Central memory CD8-positive, alpha-beta T cell (primary cell): ENCODE measurements at regions not wholly inside any gene's neighbourhood (a gene's known extent, or its start where the extent isn't known, plus 50 kb on each side); places are given as distances from the start of the nearest gene placed in this dataset.
"Not testable (repeated sequence)": the region's sequence is repeated elsewhere in the genome, so short reads cannot be mapped to it uniquely, and the experiment has no call there.

ENCODE experiments used
- ATAC-seq: fragments of 150-1000 bp; cut with Tn5 transposase; replicated peaks from 2 replicates; pipeline ENCODE4 v1.10.0; 2022; ENCODE audit warnings: mild to moderate bottlenecking, moderate FRiP score, moderate number of reproducible peaks; ENCODE audit not compliant: poor library complexity, severe bottlenecking; ENCODE audit errors: extremely low read depth
- DNase-seq, 2 donors: peaks; one replicate each; pipeline ENCODE4 v3.0.0; 2021; ENCODE audit warnings: low spot score in 2 of 2
- H3K27ac Mint-ChIP-seq: one replicate; pipeline ENCODE4 v1.8.0; 2022; ENCODE audit warnings: low read depth, mild to moderate bottlenecking, moderate library complexity, mixed read lengths
- H3K27me3 Mint-ChIP-seq: one replicate; pipeline ENCODE4 v1.8.0; 2022; ENCODE audit warnings: mixed read lengths
- H3K36me3 Mint-ChIP-seq: one replicate; pipeline ENCODE4 v1.8.0; 2022; ENCODE audit warnings: mild to moderate bottlenecking, moderate library complexity, mixed read lengths; ENCODE audit not compliant: insufficient read depth
- H3K4me1 Mint-ChIP-seq: one replicate; pipeline ENCODE4 v1.8.0; 2022; ENCODE audit warnings: mixed read lengths
- H3K4me3 Mint-ChIP-seq: one replicate; pipeline ENCODE4 v1.8.0; 2022; ENCODE audit warnings: mild to moderate bottlenecking, moderate library complexity, mixed read lengths
- H3K9me3 Mint-ChIP-seq: one replicate; pipeline ENCODE4 v1.8.0; 2022; ENCODE audit warnings: mixed read lengths

GRCh38 chr7:114081606-114082425, 163.0 kb upstream of the PPP1R3A start:
- Mint-ChIP-seq H3K4me3 (no peak overlapping the region), H3K36me3 (peaks cover 7% of the 10 kb centered on the region), H3K27ac (no peak overlapping the region), H3K9me3 (no peaks in the 10 kb centered on the region), H3K4me1 (peaks cover 28% of the 10 kb centered on the region), H3K27me3 (peaks cover 89% of the 10 kb centered on the region)
- no peak for ATAC-seq
- no peak for DNase-seq

- not testable (repeated sequence) for H3K4me3 Mint-ChIP-seq, H3K4me1 Mint-ChIP-seq, H3K9me3 Mint-ChIP-seq, ATAC-seq, DNase-seq, H3K27ac Mint-ChIP-seq, H3K36me3 Mint-ChIP-seq
- H3K27me3 Mint-ChIP-seq: peaks cover 57% of the 10 kb centered on the region
Measured at GRCh38 chr7:114077158-114077524, 158.3 kb upstream of the PPP1R3A start.

- ATAC-seq, H3K4me3 Mint-ChIP-seq, H3K9me3 Mint-ChIP-seq, DNase-seq, H3K4me1 Mint-ChIP-seq, H3K27ac Mint-ChIP-seq, H3K36me3 Mint-ChIP-seq: not testable (repeated sequence)
- peaks cover 51% of the 10 kb centered on the region for H3K27me3 Mint-ChIP-seq
Measured at GRCh38 chr7:114076392-114077157, 157.8 kb upstream of the PPP1R3A start.

- no peak for DNase-seq
- H3K27me3 Mint-ChIP-seq: peaks cover 25% of the 10 kb centered on the region
- H3K4me1 Mint-ChIP-seq: no peaks in the 10 kb centered on the region
- H3K27ac Mint-ChIP-seq: no peak overlapping the region
- H3K9me3 Mint-ChIP-seq: no peaks in the 10 kb centered on the region
- no peak for ATAC-seq
- H3K36me3 Mint-ChIP-seq: no peaks in the 10 kb centered on the region
- H3K4me3 Mint-ChIP-seq: no peak overlapping the region
Measured at GRCh38 chr7:114073701-114074100, 154.9 kb upstream of the PPP1R3A start.

DNA sequence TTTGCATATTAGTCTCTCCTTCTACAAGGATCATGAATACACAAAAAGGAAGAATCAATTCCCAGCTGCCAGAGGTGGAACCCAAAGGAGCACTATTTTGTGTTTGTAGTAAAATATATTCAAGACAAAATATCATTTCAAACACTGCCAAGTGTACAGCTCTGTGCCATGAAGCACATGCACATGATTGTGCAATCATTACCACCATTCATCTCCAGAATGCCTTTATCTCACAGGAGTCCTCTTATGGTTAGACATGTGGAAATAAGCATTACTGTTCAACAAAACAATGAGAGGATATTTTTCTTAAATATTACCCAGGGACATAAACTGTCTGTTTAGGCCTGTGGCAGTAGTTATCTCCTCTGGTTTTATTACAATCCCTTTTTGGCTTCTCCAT, 151.4 kb upstream of the PPP1R3A start:
- Mint-ChIP-seq H3K4me1 (no peaks in the 10 kb centered on the region), H3K36me3 (no peaks in the 10 kb centered on the region), H3K4me3 (no peak overlapping the region), H3K9me3 (no peaks in the 10 kb centered on the region), H3K27ac (no peak overlapping the region), H3K27me3 (peaks cover 28% of the 10 kb centered on the region)
- ATAC-seq (no peak), DNase-seq (no peak)

DNA sequence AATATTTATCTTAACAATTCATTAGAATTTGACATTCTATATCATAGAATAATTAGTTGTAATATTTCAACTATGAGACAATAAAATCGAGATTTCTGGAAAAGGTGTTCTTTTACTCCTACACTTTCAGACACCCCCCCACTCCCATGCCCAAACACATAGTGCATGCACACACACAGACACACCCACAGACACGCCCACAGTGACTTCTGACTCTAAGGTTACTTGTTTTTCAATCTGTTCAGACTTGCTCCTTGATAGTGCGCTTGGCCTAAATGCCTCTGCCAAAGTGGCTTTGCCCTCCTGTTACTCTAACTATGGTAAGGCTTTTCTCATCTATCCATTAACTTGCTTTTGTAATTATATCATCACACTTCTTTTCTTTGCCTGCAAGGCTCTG, 144.0 kb upstream of the PPP1R3A start:
- H3K36me3 Mint-ChIP-seq: no peaks in the 10 kb centered on the region
- no peak overlapping the region for H3K27ac Mint-ChIP-seq
- no peaks in the 10 kb centered on the region for H3K4me1 Mint-ChIP-seq
- ATAC-seq: no peak
- no peaks in the 10 kb centered on the region for H3K9me3 Mint-ChIP-seq
- no peak for DNase-seq
- H3K27me3 Mint-ChIP-seq: peaks cover 38% of the 10 kb centered on the region
- H3K4me3 Mint-ChIP-seq: no peak overlapping the region

GRCh38 chr7:114051871-114052331, 133.1 kb upstream of the PPP1R3A start:
- Mint-ChIP-seq H3K27ac (no peak overlapping the region), H3K9me3 (peaks cover 5% of the 10 kb centered on the region), H3K4me3 (no peak overlapping the region), H3K4me1 (peaks cover 22% of the 10 kb centered on the region), H3K36me3 (no peaks in the 10 kb centered on the region), H3K27me3 (peaks cover 13% of the 10 kb centered on the region)
- ATAC-seq (peak; percentile 35), DNase-seq (no peak)

GRCh38 chr7:114050571-114050970, 131.8 kb upstream of the PPP1R3A start:
- H3K36me3 Mint-ChIP-seq: no peaks in the 10 kb centered on the region
- H3K27me3 Mint-ChIP-seq: no peaks in the 10 kb centered on the region
- H3K27ac Mint-ChIP-seq: no peak overlapping the region
- peaks cover 22% of the 10 kb centered on the region for H3K4me1 Mint-ChIP-seq
- H3K9me3 Mint-ChIP-seq: no peaks in the 10 kb centered on the region
- DNase-seq (no peak), ATAC-seq (no peak)
- no peak overlapping the region for H3K4me3 Mint-ChIP-seq

GRCh38 chr7:114048386-114049235, 129.8 kb upstream of the PPP1R3A start:
- ATAC-seq (no peak), DNase-seq (no peak)
- H3K36me3 Mint-ChIP-seq: no peaks in the 10 kb centered on the region
- H3K4me1 Mint-ChIP-seq: peaks cover 22% of the 10 kb centered on the region
- H3K27ac Mint-ChIP-seq: peak overlapping the region; percentile 83
- no peaks in the 10 kb centered on the region for H3K9me3 Mint-ChIP-seq
- peak overlapping the region; percentile 79 for H3K4me3 Mint-ChIP-seq
- H3K27me3 Mint-ChIP-seq: no peaks in the 10 kb centered on the region

DNA sequence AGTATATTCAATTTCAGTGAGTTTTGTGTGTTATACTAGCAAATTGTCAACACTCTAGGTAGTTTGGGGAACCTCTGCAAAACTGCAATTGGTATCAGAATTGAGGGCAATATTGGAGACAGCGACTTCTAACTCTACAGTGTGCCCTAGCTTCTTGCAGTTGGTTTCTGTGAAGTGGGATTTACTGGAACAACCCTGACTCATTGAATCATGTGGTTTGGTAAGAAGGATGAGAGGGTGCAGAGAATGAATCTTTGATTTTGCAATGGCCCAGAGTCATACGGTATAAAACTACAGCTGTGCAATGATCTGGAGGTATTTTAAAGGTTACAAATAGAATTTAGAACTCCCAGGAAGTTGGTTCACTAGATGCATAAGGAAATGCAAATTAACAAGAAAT, 129.1 kb upstream of the PPP1R3A start:
- Mint-ChIP-seq H3K4me3 (peak overlapping the region; percentile 79), H3K36me3 (no peaks in the 10 kb centered on the region), H3K27ac (peak overlapping the region; percentile 83), H3K9me3 (no peaks in the 10 kb centered on the region), H3K4me1 (peaks cover 22% of the 10 kb centered on the region), H3K27me3 (no peaks in the 10 kb centered on the region)
- DNase-seq (no peak), ATAC-seq (peak; percentile 25)

- Mint-ChIP-seq H3K27me3 (no peaks in the 10 kb centered on the region), H3K36me3 (no peaks in the 10 kb centered on the region), H3K27ac (peak overlapping the region; percentile 52), H3K4me3 (no peak overlapping the region), H3K9me3 (no peaks in the 10 kb centered on the region), H3K4me1 (no peaks in the 10 kb centered on the region)
- DNase-seq: no peak
- no peak for ATAC-seq
Measured at GRCh38 chr7:114033475-114033874, 114.7 kb upstream of the PPP1R3A start.

DNA sequence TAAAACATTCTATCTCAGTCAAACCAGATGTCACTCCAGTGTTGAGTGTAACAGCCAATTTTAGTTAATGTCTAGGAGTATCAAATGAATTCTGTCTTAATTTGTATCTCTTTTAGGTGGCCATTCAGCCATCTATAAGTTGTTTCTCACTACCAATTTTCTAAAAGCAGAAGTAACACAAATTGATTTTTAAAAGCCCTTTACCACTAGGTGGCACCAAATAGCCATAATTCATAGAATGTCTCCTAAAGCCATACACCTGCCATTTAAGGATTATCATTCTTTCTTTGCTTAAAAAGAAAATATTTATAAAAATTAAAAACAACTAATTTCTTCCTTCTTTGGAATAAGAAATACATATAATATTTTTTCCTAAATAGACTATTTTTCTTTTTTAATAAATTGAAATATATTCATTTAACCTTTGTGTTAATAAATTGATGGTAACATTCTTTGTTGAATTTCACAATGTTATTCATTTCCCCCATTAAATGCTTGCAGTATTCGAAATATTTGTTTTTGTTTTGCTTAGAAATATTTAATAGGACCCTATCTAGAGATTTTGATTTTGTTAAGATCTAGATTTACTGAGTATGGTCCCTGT, 107.8 kb upstream of the PPP1R3A start:
- DNase-seq: no peak
- peaks cover 15% of the 10 kb centered on the region for H3K27me3 Mint-ChIP-seq
- H3K27ac Mint-ChIP-seq: no peak overlapping the region
- no peaks in the 10 kb centered on the region for H3K4me1 Mint-ChIP-seq
- no peak overlapping the region for H3K4me3 Mint-ChIP-seq
- no peaks in the 10 kb centered on the region for H3K9me3 Mint-ChIP-seq
- H3K36me3 Mint-ChIP-seq: no peaks in the 10 kb centered on the region
- no peak for ATAC-seq
